Occipital lobe (tissue), 2 donors: ENCODE measurements at regions not wholly inside any gene's neighbourhood (a gene's known extent, or its start where the extent isn't known, plus 50 kb on each side); places are given as distances from the start of the nearest gene placed in this dataset. TPM values are rescaled to one million over a fixed set of nuclear protein-coding genes. Genes with fewer than 3 reads are reported as not detected.

Experiments used
- DNase-seq: peaks from one replicate; lab custom pipeline; 2025; lab: John Stamatoyannopoulos, UW
- small RNA-seq: library from RNA; depleted of rRNA; stranded (forward); fragments of <200 nt; gene quantifications from one replicate; pipeline ENCODE3, GENCODE V24; 2014

- DNase-seq, result no peak
Observed at GRCh38 chr7:136045992-136046391, 68.8 kb upstream of the MTPN start.

GRCh38 chr7:136045181-136045580 is 68.0 kb upstream of the MTPN start:
- DNase-seq, result no peak

- no peak for DNase-seq
Observed at GRCh38 chr7:136039577-136040345, 62.6 kb upstream of the MTPN start.

- no peak for DNase-seq
Observed at GRCh38 chr7:136036336-136036735, 59.2 kb upstream of the MTPN start.

- DNase-seq, result no peak
Observed at GRCh38 chr7:136034132-136034531, 57.0 kb upstream of the MTPN start.

- DNase-seq, result no peak
Observed at GRCh38 chr7:136033413-136034031, 56.4 kb upstream of the MTPN start.

- DNase-seq, result no peak
Observed at GRCh38 chr7:136030867-136031318, 53.7 kb upstream of the MTPN start.

- no peak for DNase-seq
Observed at GRCh38 chr7:136030330-136030729, 53.2 kb upstream of the MTPN start.

- DNase-seq, result no peak
Observed at GRCh38 chr7:136027160-136027559, 50.0 kb upstream of the MTPN start.

Small RNAs in the stretch of these regions (small RNA-seq; reads per million reads assigned to genes)
- not detected for gene RF00019
